IMR-90 (cell line): ENCODE measurements at regions not wholly inside any gene's neighbourhood (a gene's known extent, or its start where the extent isn't known, plus 50 kb on each side); places are given as distances from the start of the nearest gene placed in this dataset.

Source experiments
- CEBPB ChIP-seq: IDR thresholded peaks from 2 replicates; pipeline ENCODE4 v1.6.1; 2012; ENCODE audit warnings: low read depth, low read length, improper control_type of control experiment
- FOS ChIP-seq: fragments of 150-350 bp; IDR thresholded peaks from 2 replicates; pipeline ENCODE4 v1.6.1; 2016; ENCODE audit warnings: low read depth, low read length
- MAZ ChIP-seq: IDR thresholded peaks from 2 replicates; pipeline ENCODE4 v1.6.1; 2012; ENCODE audit warnings: low read depth, mild to moderate bottlenecking, low read length, improper control_type of control experiment, moderate library complexity, borderline replicate concordance
- MXI1 ChIP-seq: IDR thresholded peaks from 2 replicates; pipeline ENCODE4 v1.6.1; 2012; ENCODE audit warnings: low read depth, mild to moderate bottlenecking, low read length, moderate library complexity, borderline replicate concordance
- POLR2A ChIP-seq: IDR thresholded peaks from 2 replicates; pipeline ENCODE4 v1.6.1; 2012; ENCODE audit warnings: mild to moderate bottlenecking, low read depth, low read length
- RAD21 ChIP-seq: IDR thresholded peaks from 2 replicates; pipeline ENCODE4 v1.6.1; 2012; ENCODE audit warnings: low read length, improper control_type of control experiment
- RCOR1 ChIP-seq: IDR thresholded peaks from 2 replicates; pipeline ENCODE4 v1.6.1; 2012; ENCODE audit warnings: mild to moderate bottlenecking, low read length, improper control_type of control experiment; ENCODE audit not compliant: insufficient replicate concordance
- RFX5 ChIP-seq: IDR thresholded peaks from 2 replicates; pipeline ENCODE4 v1.8.0; 2012; ENCODE audit warnings: low read depth, mild to moderate bottlenecking, low read length, moderate library complexity
- SMC3 ChIP-seq: fragments of 150-350 bp; IDR thresholded peaks from 2 replicates; pipeline ENCODE4 v1.6.1; 2016; ENCODE audit warnings: low read depth, mild to moderate bottlenecking, antibody characterized with exemption, low read length, moderate library complexity
- TF ChIP-seq, protein P1 (sequence below): conservative IDR thresholded peaks from 2 replicates; pipeline ENCODE4 v1.5.1; 2012; ENCODE audit warnings: mild to moderate bottlenecking, low read depth, low read length, improper control_type of control experiment
- TF ChIP-seq, protein P2 (sequence below): fragments of 150-350 bp; IDR thresholded peaks from 2 replicates; pipeline ENCODE4 v1.6.1; 2017; ENCODE audit warnings: mild to moderate bottlenecking, antibody characterized with exemption, low read length, low read depth

DNA sequence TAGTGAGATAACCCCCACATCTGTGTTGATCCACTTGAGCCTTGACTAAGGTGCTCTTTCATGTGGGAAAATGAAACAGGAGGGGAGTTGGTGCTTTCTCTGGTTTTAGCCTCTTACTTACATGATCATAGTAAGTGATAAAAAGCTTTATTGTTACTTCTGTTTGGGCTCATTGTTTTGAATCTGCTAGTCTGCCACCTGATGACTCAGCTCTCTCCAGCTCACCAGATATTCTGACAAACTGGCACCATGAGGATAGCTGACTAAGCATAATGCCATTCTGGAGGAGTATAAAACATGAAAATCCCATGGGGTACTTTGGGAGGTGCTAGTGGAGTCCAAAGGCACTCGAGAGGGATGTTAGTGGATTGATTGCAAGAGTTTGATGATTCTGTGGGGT, 824.0 kb downstream of the RAPGEF2 start:
- TF ChIP-seq, protein P1, sequence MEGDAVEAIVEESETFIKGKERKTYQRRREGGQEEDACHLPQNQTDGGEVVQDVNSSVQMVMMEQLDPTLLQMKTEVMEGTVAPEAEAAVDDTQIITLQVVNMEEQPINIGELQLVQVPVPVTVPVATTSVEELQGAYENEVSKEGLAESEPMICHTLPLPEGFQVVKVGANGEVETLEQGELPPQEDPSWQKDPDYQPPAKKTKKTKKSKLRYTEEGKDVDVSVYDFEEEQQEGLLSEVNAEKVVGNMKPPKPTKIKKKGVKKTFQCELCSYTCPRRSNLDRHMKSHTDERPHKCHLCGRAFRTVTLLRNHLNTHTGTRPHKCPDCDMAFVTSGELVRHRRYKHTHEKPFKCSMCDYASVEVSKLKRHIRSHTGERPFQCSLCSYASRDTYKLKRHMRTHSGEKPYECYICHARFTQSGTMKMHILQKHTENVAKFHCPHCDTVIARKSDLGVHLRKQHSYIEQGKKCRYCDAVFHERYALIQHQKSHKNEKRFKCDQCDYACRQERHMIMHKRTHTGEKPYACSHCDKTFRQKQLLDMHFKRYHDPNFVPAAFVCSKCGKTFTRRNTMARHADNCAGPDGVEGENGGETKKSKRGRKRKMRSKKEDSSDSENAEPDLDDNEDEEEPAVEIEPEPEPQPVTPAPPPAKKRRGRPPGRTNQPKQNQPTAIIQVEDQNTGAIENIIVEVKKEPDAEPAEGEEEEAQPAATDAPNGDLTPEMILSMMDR: no peak
- TF ChIP-seq POLR2A: no peak
- no peak for TF ChIP-seq RFX5
- TF ChIP-seq, protein P2, sequence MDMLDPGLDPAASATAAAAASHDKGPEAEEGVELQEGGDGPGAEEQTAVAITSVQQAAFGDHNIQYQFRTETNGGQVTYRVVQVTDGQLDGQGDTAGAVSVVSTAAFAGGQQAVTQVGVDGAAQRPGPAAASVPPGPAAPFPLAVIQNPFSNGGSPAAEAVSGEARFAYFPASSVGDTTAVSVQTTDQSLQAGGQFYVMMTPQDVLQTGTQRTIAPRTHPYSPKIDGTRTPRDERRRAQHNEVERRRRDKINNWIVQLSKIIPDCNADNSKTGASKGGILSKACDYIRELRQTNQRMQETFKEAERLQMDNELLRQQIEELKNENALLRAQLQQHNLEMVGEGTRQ: no peak
- no peak for TF ChIP-seq SMC3
- no peak for TF ChIP-seq RAD21
- TF ChIP-seq RCOR1: no peak
- TF ChIP-seq MXI1: no peak
- TF ChIP-seq CEBPB: no peak
- no peak for TF ChIP-seq FOS
- TF ChIP-seq MAZ: no peak
